ENCODE measurements at regions not wholly inside any gene's neighbourhood (a gene's known extent, or its start where the extent isn't known, plus 50 kb on each side); places are given as distances from the start of the nearest gene placed in this dataset.

DNA sequence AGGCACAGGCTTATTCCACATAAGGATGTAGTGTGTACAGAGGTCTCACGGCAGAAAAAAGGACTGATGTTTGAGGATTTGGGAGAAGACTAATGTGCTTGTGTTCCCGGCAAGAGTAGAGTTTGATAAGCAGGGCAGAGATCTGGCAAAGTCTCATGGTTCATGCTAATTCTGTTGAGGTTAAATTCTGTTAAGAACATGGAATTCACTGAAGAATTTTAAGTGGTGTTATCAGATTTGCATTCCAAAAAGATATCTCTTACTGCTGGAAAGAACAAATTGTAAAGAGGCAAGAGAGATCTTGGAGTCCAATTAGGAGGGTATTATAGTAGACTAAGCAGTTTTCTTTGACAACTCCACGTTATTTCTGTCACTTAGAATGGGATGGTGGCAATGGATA lies 348.3 kb downstream of the TDRD3 start:
- Histone ChIP-seq H3K4me1 (ENCODE audit: control insufficient read depth, insufficient read depth, low read length) (no peaks in the 10 kb centered on the region), H3K4me3 (ENCODE audit: low read length) (no peak overlapping the region), H3K27ac (ENCODE audit: low read depth, low read length) (no peak overlapping the region)

DNA sequence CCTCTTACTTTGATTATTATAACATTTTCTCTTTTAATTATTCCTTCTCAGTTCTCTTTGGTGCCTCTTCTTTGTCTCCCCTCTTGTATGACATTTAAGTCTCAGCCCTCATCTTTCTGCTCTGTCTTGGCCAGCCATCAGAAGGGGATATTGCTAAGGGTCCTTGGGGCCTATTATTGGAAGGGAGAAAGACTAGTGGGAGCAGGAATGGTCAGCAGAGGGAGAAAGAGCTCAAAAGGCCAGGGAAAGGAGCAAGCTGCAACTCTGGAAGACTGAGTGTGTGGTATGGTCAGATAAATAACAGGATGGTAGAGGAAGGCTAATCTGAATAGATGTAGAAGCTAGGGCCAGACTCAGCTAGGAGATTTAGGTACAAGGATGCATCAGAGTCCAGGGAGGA lies 336.9 kb downstream of the TDRD3 start:
- no peak overlapping the region for H3K9ac ChIP-seq (ENCODE audit: low read length)

More for the DNA sequence above, 348.3 kb downstream of the TDRD3 start:
- H3K36me3 ChIP-seq (ENCODE audit: control insufficient read depth, insufficient read depth, low read length), result no peaks in the 10 kb centered on the region
- no peaks in the 10 kb centered on the region for H3K27me3 ChIP-seq (ENCODE audit: control insufficient read depth, insufficient read depth, low read length)
- H3K9ac ChIP-seq (ENCODE audit: low read length), result no peak overlapping the region

DNA sequence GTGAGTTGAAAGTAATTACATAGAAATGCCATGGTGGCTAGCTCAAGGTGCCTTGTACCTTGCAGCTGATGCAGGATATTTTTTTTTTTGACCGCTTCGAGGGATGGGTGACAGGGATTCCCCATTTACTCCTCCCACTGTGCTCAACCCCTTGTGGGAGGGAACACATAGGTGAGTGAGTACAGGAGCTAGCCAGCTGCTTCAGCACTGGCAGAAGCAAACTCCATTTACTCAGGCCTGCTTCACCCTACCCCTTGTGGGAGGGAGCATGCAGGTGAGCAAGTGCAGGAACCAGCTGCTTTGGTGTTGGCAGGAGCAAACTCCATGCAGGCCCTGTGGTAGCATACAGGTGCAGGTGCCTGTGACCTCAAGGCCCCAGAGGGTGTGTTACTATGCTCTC lies 330.1 kb downstream of the TDRD3 start:
- Histone ChIP-seq H3K27me3 (ENCODE audit: control insufficient read depth, insufficient read depth, low read length) (no peaks in the 10 kb centered on the region), H3K4me3 (ENCODE audit: low read length) (no peak overlapping the region), H3K4me1 (ENCODE audit: control insufficient read depth, insufficient read depth, low read length) (no peaks in the 10 kb centered on the region), H3K27ac (ENCODE audit: low read depth, low read length) (no peak overlapping the region), H3K9ac (ENCODE audit: low read length) (no peak overlapping the region), H3K36me3 (ENCODE audit: control insufficient read depth, insufficient read depth, low read length) (no peaks in the 10 kb centered on the region)

More for the DNA sequence above, 336.9 kb downstream of the TDRD3 start:
- H3K4me1 ChIP-seq (ENCODE audit: control insufficient read depth, insufficient read depth, low read length), result no peaks in the 10 kb centered on the region
- no peaks in the 10 kb centered on the region for H3K27me3 ChIP-seq (ENCODE audit: control insufficient read depth, insufficient read depth, low read length)
- no peaks in the 10 kb centered on the region for H3K36me3 ChIP-seq (ENCODE audit: control insufficient read depth, insufficient read depth, low read length)
- no peak overlapping the region for H3K4me3 ChIP-seq (ENCODE audit: low read length)
- H3K27ac ChIP-seq (ENCODE audit: low read depth, low read length), result no peak overlapping the region

DNA sequence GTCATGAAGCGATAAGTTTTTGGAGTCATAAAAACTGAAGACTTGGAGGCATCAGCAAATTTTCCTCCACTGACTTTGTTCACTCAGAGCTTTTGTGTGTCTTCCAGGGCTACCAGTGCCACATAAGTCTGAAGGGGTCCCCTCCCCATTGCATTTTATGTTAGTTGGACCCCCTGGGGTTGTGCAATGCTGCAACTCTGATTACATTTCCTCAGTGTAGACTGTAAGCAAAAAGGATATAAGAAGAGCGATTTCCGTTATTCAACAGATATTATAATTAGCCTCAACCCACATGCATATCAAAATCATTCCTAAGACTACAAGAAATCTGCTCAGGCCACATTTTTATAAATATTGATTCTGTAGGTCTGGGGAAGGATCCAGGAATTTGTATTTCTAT lies 324.0 kb downstream of the TDRD3 start:
- Histone ChIP-seq H3K4me3 (ENCODE audit: low read length) (no peak overlapping the region), H3K9ac (ENCODE audit: low read length) (no peak overlapping the region), H3K27ac (ENCODE audit: low read depth, low read length) (no peak overlapping the region), H3K27me3 (ENCODE audit: control insufficient read depth, insufficient read depth, low read length) (no peaks in the 10 kb centered on the region), H3K36me3 (ENCODE audit: control insufficient read depth, insufficient read depth, low read length) (no peaks in the 10 kb centered on the region), H3K4me1 (ENCODE audit: control insufficient read depth, insufficient read depth, low read length) (no peaks in the 10 kb centered on the region)

DNA sequence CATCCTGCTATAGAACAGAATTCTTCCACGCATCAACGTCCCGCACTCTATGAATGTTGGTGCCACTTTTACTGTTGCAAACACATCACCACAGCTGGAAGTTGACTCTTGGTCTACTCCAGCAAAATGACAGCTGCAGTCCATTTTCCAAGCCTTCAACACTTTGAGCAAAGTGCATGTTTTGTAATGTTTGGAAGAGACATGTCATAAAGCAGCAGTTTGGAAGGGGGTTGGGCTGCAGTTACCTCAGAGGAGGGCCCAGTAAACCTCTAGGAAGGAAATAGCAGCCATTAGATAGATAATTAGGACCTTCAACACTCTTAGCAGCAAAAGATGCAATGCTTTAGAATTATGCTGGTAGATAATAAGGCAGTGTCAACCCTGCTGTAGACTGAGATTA lies 323.6 kb downstream of the TDRD3 start:
- Histone ChIP-seq H3K27me3 (ENCODE audit: control insufficient read depth, insufficient read depth, low read length) (no peaks in the 10 kb centered on the region), H3K4me1 (ENCODE audit: control insufficient read depth, insufficient read depth, low read length) (no peaks in the 10 kb centered on the region), H3K4me3 (ENCODE audit: low read length) (no peak overlapping the region), H3K36me3 (ENCODE audit: control insufficient read depth, insufficient read depth, low read length) (no peaks in the 10 kb centered on the region), H3K27ac (ENCODE audit: low read depth, low read length) (no peak overlapping the region), H3K9ac (ENCODE audit: low read length) (no peak overlapping the region)

DNA sequence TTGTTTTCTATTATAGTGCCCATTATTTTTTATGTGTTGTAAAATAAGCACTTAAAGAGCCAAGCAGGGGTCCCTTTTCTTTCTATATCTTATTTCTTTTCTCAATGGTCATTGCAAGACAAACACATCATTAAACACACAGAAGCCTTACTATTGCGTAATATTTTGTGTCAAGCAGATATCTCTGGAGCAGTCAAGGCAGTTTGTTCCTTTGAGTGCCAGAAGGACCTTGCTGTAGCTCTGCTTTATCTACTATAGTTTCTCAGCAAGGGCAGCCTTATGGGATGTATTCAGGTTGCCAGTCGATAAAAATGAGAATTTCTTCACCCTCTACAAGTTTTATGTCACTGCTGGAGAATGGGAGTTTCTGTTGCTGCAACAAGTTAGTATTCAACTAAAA lies 319.3 kb downstream of the TDRD3 start:
- H3K27ac ChIP-seq (ENCODE audit: low read depth, low read length), result no peak overlapping the region
- no peak overlapping the region for H3K9ac ChIP-seq (ENCODE audit: low read length)
- H3K27me3 ChIP-seq (ENCODE audit: control insufficient read depth, insufficient read depth, low read length), result no peaks in the 10 kb centered on the region
- no peak overlapping the region for H3K4me3 ChIP-seq (ENCODE audit: low read length)
- no peaks in the 10 kb centered on the region for H3K36me3 ChIP-seq (ENCODE audit: control insufficient read depth, insufficient read depth, low read length)
- H3K4me1 ChIP-seq (ENCODE audit: control insufficient read depth, insufficient read depth, low read length), result no peaks in the 10 kb centered on the region

DNA sequence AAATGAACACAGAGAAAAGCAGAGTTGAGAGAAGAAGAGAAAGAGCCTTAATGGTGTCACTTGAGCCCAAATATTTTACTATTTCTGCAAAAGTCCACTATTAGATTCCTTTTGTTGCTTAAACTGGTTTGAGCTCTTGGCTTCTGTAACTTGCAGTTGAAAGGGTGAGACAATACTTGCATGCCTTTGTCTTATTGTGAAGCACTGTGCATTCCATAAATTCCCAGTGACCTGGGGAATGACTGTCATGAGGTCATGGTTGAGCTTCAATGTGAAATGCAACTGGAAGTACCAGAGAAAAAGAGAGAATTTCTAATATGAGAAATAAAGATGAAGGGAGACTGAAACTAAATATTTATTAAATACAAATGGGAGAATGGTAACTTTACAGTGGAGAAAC lies 310.9 kb downstream of the TDRD3 start:
- H3K36me3 ChIP-seq (ENCODE audit: control insufficient read depth, insufficient read depth, low read length), result no peaks in the 10 kb centered on the region
- H3K27ac ChIP-seq (ENCODE audit: low read depth, low read length), result no peak overlapping the region

DNA sequence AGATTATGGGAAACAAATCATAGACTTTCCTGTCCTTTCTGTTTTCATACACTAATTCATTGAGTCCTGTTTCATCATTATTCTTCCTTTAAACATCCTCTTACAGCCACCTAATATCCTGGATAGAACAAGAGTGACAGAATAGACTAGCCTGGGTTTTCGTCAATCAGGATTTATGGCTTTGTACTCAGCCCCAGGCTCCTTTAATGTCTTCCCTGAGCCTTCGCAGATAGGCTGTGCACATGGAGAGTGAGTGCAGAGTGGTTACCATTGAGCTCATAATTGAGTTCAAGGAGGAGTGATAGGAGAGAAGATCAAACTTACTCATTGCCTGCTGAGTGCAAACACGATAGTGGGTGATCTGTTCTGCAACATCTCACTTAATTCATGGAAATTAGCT lies 304.9 kb downstream of the TDRD3 start:
- Histone ChIP-seq H3K9ac (ENCODE audit: low read length) (no peak overlapping the region), H3K27me3 (ENCODE audit: control insufficient read depth, insufficient read depth, low read length) (no peaks in the 10 kb centered on the region), H3K4me1 (ENCODE audit: control insufficient read depth, insufficient read depth, low read length) (no peaks in the 10 kb centered on the region), H3K36me3 (ENCODE audit: control insufficient read depth, insufficient read depth, low read length) (no peaks in the 10 kb centered on the region), H3K4me3 (ENCODE audit: low read length) (no peak overlapping the region), H3K27ac (ENCODE audit: low read depth, low read length) (no peak overlapping the region)

More for the DNA sequence above, 310.9 kb downstream of the TDRD3 start:
- no peak overlapping the region for H3K4me3 ChIP-seq (ENCODE audit: low read length)
- H3K9ac ChIP-seq (ENCODE audit: low read length), result no peak overlapping the region
- H3K4me1 ChIP-seq (ENCODE audit: control insufficient read depth, insufficient read depth, low read length), result no peaks in the 10 kb centered on the region
- no peaks in the 10 kb centered on the region for H3K27me3 ChIP-seq (ENCODE audit: control insufficient read depth, insufficient read depth, low read length)

DNA sequence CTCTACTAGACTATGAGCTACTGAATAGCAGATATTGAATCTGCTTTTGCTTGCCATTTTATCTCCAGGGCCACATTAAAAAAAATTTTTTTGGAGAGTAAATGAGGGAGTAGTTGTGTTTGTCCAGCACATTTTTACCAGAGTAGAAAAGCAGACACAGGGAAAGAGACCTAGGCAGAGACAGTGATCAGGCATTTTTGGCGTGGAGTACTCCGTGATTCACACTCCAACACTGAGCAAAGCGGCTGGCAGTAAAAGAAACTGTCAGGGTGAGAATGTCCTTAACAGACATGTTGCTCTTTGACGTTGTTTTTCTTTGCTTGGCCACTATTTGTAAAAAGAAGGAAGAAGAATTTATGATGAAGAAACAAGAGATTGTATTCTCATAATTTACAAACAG lies 304.0 kb downstream of the TDRD3 start:
- H3K36me3 ChIP-seq (ENCODE audit: control insufficient read depth, insufficient read depth, low read length), result no peaks in the 10 kb centered on the region
- H3K4me3 ChIP-seq (ENCODE audit: low read length), result no peak overlapping the region
- no peak overlapping the region for H3K9ac ChIP-seq (ENCODE audit: low read length)
- no peak overlapping the region for H3K27ac ChIP-seq (ENCODE audit: low read depth, low read length)
- H3K4me1 ChIP-seq (ENCODE audit: control insufficient read depth, insufficient read depth, low read length), result no peaks in the 10 kb centered on the region
- H3K27me3 ChIP-seq (ENCODE audit: control insufficient read depth, insufficient read depth, low read length), result no peaks in the 10 kb centered on the region

DNA sequence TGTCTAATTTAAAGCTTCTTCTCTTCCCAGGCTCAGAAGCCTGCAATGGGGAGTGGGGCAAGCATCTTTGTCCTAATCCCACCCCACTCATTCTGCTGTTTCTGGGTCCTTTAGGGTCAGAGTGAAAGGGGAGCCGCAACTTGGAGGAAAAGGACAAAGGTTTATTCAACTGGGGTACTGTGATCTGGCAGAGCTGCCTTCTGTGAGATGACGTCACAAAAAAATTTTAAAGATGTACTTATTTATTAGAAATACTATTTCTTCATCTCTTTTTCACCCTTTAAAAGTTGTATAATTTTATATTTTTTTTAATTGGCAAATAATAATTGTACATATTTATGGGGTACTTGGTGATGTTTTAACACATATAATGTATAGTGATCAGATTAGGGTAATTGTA lies 302.6 kb downstream of the TDRD3 start:
- Histone ChIP-seq H3K9ac (ENCODE audit: low read length) (no peak overlapping the region), H3K27ac (ENCODE audit: low read depth, low read length) (no peak overlapping the region), H3K4me1 (ENCODE audit: control insufficient read depth, insufficient read depth, low read length) (no peaks in the 10 kb centered on the region), H3K27me3 (ENCODE audit: control insufficient read depth, insufficient read depth, low read length) (no peaks in the 10 kb centered on the region), H3K4me3 (ENCODE audit: low read length) (no peak overlapping the region), H3K36me3 (ENCODE audit: control insufficient read depth, insufficient read depth, low read length) (no peaks in the 10 kb centered on the region)

DNA sequence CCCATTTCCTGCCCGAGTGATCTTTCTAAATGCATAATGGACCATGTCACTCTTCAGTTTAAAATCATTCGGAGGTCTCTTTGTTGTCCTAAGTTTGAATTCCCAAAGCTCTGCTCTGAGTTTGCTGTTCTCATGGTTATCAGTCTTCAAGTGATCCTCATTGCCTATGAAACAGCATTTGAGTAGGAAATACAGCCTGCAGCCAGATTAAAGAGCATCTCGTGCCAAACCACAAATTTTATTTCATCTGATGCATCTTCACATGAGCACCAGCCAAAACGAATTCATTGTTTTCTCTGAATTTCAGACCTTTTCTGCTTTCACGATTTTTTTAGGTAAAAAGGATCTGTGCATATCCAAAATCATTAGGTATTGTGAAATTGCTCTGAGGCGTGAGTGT lies 299.6 kb downstream of the TDRD3 start:
- H3K4me3 ChIP-seq (ENCODE audit: low read length), result no peak overlapping the region
- H3K9ac ChIP-seq (ENCODE audit: low read length), result no peak overlapping the region
- no peaks in the 10 kb centered on the region for H3K4me1 ChIP-seq (ENCODE audit: control insufficient read depth, insufficient read depth, low read length)
- H3K27ac ChIP-seq (ENCODE audit: low read depth, low read length), result no peak overlapping the region
- no peaks in the 10 kb centered on the region for H3K36me3 ChIP-seq (ENCODE audit: control insufficient read depth, insufficient read depth, low read length)
- H3K27me3 ChIP-seq (ENCODE audit: control insufficient read depth, insufficient read depth, low read length), result no peaks in the 10 kb centered on the region

DNA sequence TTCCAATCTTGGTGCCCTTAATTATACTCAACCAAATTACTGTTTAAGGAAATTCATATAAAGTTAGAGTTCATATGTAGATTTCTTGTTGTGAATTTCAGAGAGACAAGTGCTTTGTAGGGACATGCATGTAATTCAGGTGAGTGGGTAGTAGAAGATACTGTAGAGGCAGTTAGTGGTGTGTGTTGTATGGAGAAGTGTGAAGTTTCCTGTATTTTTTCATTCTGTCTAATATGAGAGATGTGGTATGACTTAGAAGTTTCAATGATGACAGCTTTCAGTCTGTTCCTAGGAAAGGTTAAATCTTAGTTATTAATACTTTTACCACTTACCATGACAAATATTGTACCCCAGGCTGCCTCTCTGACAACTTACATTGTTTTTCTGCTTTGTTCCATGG lies 294.2 kb downstream of the TDRD3 start:
- H3K9ac ChIP-seq (ENCODE audit: low read length), result no peak overlapping the region

DNA sequence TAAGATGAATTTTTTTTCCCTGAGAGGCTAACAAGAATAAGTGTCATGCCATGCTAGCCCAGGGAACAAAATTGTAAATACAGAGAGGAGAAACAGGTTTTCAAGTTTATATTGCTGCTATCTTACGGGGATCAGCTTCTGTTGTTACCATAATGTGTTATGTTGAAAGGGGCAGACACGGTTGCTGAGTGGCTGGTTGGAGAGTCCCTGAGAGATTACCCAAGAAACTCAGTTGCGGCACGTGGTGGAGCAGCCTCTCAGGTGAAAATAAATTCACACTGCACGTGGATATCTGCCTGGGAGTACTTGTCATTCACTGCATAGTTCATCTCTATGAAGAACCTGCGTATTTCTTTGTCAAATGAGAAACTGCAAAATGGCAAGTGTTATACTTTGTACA lies 293.6 kb downstream of the TDRD3 start:
- no peaks in the 10 kb centered on the region for H3K36me3 ChIP-seq (ENCODE audit: control insufficient read depth, insufficient read depth, low read length)
- H3K4me1 ChIP-seq (ENCODE audit: control insufficient read depth, insufficient read depth, low read length), result no peaks in the 10 kb centered on the region
- no peak overlapping the region for H3K4me3 ChIP-seq (ENCODE audit: low read length)
- no peaks in the 10 kb centered on the region for H3K27me3 ChIP-seq (ENCODE audit: control insufficient read depth, insufficient read depth, low read length)
- H3K27ac ChIP-seq (ENCODE audit: low read depth, low read length), result no peak overlapping the region
- no peak overlapping the region for H3K9ac ChIP-seq (ENCODE audit: low read length)

More for the DNA sequence above, 294.2 kb downstream of the TDRD3 start:
- Histone ChIP-seq H3K36me3 (ENCODE audit: control insufficient read depth, insufficient read depth, low read length) (no peaks in the 10 kb centered on the region), H3K27ac (ENCODE audit: low read depth, low read length) (no peak overlapping the region), H3K4me3 (ENCODE audit: low read length) (no peak overlapping the region), H3K4me1 (ENCODE audit: control insufficient read depth, insufficient read depth, low read length) (no peaks in the 10 kb centered on the region), H3K27me3 (ENCODE audit: control insufficient read depth, insufficient read depth, low read length) (no peaks in the 10 kb centered on the region)

Data from rectal smooth muscle tissue (tissue), 1 donor.